ENCODE measurements at regions not wholly inside any gene's neighbourhood (a gene's known extent, or its start where the extent isn't known, plus 50 kb on each side); places are given as distances from the start of the nearest gene placed in this dataset.

DNA sequence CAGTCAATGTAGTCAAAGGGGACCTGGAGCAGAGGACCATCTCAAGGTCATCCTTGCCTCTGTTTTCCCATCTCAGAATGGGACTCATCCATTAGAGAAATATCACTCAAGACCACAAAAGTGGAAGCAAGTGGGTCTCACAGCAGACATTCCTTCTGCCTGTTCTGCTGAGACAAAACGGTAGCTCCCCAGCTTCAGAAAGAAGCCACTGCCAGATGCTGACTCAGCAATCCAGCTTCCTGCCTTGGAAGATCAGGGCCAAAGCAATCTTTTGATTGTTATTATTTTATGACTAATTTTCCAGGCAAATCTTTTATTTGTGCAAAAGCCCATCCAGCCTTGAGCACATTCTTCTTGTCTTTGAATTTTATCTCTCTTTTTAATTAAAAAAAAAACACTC is 86.8 kb downstream of the CCT6B start:
- DNase-seq: no peak

DNA sequence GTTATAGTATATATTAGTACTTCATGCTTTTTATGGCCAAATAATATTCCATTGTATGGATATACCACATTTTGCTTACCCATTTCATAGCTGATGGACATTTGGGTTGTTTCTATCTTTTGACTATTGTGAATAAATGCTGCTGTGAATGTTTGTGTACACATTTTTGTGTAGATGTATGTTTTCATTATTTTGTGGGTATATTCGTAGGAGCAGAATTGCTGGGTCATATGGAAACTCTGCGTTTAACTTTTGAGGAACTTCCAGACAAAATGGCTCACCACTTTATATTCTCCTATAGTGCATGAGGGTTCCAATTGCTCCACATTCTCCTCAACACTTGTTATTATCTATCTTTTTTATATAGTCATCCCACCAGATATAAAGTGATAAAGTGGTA is 88.6 kb downstream of the CCT6B start:
- DNase-seq: no peak

DNA sequence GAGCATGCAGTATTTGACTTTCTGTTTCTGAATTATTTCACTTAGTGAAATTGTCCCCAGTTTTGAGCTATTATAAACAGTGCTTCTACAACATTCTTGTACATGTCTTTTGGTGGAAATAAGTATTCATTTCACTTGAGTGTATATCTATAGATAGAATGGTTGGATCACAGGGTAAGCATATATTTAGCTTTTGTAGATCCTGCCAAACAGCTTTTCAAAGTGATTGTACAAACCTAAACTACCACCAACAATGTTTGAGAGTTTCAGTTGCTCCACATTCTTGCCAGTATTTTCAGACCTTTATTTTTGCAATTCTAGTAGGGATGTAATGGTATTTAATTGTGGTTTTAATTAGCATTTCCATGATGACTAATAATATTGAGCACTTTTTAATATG is 91.6 kb downstream of the CCT6B start:
- DNase-seq: no peak

DNA sequence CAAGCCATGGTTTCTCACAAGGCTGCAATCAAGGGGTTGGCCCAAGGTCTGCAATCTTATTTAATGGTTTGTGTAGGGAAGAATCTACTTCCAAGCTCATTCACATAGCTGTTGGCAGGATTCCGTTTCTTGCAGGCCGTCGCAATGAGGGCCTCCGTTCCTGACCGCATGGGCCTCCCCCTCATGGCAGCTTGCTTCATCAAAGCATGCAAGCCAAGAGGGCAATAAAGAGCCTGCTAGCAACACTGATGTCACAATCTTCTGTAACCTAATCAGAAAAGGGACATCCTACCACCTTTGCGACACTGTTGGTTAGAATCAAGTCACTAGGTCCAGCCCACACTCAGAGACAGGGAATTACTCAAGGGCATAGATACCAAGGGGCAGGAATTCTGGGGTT is 95.5 kb downstream of the CCT6B start:
- DNase-seq: no peak

DNA sequence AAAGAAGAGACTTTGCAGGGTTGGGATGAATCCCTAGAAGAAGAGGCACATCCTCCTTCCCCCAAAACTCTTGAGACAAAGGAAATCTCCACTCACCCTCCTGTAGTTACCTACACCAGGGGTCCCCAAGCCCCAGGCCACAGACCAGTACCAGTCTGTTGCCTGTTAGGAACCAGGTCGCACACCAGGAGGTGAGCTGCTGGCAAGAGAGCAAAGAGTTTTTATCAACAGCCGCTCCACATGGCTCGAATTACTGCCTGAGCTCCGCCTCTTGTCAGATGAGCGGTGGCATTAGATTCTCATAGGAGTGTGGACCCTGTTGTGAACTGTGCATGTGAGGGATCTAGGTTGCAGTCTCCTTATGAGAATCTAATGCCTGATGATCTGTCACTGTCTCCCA is 98.9 kb downstream of the CCT6B start:
- no peak for DNase-seq

DNA sequence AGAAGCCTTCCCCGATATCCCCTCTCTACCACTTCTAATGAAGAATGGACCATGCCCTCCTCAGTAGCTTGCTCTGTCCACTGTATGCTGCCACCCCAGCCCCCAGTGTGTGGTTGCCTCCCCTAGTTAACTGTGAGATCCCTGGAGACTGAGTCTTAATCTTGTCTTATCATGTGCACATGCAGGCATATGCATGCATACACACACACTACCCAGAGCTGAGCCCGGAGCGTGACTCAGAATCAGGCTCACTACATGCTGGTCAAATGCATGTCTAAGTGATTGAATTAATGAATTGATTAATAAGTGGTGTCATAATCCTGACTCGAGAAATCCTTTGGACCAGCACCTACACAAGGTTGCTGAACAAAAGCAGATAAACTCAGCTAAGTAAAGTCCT is 99.4 kb downstream of the CCT6B start:
- no peak for DNase-seq

DNA sequence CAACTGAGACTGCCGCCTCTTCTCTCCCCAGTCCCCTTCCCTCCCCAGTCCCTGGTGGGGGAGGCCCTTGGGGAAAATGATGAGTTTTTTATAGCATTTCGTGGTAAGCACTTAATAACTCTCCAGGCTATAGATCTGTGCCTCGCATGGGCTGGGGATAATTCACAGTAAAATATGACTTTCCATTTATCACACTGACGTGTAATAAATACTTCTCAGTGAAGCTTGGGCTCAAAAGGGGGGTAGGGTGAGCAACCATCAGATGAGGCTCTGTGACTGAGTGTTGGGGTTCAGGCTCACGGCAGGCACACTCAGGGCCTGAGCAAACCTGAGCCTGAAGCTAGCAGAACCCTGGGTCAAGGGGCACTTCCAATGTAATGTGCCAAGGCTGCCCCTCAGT is 101.6 kb downstream of the CCT6B start:
- DNase-seq: no peak

DNA sequence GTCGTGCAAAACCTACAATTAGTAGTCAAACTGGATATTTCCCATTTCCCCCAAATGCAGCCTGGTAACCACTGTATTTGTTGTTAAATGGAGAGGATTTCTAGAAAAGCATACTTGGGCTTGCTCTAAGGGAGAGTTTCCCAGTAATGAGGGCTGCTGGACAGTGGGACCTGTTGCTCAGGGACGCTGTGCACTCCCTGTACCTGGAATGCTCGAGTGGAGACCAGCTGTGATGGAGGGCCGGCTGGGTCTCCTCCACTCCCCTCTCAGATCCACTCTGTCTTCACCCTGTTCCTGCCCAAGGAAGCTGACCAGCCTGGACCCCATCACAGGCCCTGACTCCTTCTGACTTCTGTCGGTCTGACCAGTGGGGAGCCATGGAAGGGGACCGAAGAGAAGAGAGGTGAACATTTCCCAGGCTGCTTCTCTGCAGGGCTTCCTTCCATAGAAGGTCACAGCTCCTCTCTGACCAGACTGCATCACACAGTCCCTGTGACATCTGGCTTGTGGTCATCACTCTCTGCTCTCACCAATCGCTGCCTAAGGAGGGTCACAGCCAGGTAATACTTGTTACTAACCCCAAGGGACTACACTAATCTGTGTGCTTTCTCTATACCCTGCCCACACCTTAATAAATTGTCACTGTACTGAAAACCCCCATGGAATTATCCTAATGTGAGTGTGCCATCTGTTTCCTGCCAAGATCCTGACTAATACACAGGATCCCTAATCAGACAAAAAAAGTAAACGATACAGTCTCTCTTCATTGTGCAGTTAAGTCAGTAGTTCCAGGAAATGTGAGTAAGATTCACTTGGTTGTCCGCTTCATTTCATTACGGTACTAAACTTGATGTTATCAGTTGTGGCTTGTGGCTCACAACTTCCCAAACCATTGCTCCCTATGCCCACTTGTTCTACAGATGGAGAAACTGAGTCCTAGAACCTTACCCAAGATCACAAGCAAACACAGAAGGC is 102.4 kb downstream of the CCT6B start:
- DNase-seq: no peak

DNA sequence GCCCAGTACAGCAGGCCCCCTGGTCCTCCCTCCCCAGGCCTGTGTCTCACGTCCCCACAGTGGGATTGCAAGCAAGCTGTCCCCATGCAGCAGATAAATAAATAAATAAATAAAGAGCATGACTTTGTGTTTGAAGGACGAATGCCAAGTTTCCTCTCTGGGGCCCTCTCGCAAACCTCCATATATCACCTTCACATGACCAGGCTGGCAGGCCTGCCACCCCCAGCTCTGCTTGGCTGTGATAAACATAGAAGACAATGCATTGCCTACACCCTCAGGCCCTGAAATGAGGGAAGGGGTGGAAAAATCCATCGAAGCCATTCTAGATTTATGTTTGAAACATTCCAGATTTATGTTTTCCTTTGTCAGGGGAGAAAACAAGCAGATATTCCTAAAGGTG is 107.3 kb downstream of the CCT6B start:
- no peak for DNase-seq

DNA sequence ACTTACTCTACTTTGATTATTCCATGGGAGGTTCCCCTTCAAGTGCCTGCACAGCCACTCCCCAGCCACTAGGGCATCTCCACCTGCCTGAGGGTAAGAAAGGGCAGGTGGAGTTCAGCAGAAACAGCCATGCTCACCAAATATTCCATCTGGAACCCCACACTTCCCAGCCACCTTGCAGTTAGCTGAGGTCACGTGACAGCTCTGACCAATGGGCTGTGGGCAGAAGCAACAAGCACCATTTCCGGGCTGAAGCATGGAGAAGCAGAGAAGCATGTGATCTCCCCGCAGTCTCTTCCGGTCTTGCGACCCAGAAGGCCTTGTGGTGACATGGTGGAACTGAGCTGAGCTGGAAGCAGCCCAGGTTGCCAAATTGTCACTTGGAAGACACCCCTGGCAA is 108.6 kb downstream of the CCT6B start:
- DNase-seq: no peak

DNA sequence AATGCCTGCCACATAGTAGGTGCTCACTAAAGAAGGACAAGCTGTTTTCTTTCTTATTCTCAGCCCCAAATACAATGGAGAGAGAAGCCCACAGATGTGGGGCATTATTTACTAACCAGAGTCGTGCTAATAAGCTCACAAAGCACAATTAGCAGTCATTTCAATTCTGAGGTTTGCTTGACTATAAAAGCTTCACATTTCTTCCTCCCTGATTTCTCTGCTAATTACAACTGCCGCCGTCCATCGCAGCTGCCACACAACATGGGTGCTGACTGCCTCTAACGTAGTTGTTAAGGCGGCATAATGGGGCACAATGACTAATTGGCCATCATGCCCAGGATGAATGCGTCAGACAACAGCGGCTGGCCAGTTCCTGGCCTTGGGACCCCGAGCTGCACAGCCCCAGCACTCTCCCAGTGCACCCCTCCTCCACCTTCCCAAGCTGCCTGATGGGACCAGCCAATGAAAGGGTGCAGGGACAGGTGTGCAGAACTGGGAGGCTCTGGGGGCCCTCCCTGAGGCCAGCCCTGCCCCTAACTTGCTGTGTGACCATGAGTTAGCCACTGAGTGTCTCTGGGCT is 109.2 kb downstream of the CCT6B start:
- no peak for DNase-seq

DNA sequence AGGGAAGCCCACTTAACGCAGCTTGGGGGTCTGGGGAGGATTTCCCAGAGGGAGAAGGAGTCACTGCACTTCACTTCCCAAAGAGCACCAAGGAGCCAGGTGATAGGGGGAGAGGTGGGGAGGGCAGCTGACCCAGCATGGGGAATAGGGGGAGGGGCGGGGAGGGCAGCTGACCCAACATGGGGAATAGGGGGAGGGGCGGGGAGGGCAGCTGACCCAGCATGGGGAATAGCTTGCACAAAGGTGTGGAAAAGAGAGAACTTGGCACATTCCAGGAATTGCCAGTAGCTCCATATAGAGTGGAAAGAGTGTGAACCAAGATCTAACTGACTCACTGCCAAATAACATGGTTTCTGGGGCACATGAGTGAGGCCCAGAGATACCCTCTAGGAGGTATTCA is 110.3 kb downstream of the CCT6B start:
- DNase-seq: no peak

DNA sequence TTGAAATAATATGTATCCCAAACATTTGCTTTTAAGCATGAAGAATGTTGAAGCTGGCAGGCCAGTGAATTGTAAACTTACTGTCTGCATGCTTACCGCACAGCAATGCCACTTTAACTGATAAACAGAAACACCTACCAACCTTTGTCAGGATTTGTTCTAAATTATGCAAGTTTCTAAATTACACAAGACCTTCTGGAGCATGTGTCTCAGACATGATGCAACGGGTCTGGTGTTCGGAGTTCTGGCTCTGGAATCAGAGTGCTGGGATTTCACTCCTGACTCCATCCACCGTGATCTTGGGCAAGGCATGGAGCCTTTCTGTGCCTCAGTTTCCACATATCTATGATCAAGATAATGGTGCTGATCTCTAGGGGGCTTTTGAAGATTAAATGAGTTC is 111.2 kb downstream of the CCT6B start:
- no peak for DNase-seq

DNA sequence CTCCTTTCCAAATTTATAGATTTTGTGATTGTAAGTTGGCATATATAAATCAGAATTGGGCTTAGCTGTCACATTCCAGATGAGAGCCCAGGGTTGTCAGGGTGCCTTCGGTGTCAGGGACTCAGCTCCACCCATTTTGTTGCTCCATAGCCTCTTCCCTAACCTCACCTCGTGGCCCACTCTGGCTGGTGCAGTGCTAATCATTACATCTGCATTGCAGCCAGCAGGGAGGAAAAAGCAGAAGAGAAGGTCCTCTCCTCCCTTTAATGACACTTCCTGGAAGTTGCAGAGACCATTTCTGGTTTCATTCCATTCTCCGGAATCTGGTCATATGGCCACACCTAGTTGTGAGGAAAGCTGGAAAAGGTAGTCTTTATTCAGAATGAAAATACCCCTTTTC is 113.3 kb downstream of the CCT6B start:
- DNase-seq: no peak

DNA sequence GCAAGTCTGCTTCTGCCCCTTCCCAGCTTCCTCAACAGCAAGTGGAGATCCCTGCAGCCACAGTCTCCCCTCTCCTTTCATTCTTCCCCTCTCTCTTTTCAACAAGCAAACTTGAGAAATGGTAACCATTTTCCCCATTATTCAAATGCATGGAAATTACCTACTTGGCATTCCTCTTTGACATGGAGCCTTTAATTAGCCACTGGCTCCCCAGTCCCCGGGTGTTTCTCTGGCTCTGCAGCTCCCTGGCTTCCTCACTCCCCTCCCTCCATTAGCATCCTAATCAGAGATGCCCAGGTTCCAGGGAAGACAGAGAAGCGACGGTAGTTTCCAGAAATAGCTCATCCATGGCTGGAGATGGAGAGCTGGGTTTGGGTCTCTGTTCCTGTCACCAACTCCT is 116.0 kb downstream of the CCT6B start:
- no peak for DNase-seq

DNA sequence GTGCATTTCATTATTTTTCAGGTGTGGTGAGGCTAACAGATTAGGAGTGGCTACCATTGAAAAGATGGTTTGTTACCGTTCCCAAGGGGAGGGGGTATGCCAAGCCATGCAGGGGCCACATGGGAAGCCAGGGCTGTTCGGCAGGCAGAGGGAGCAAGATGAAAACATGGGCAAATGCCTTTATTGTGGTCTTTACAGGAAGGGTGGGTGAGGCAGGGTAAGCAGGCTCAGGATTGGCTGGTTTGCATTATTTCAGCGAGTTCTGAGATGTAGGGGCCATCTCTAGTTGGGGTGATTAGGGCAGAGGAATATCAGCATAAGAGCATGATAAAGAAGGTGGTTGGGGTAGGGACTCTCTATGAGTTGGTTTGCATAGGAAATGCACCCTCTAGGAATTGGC is 117.6 kb downstream of the CCT6B start:
- no peak for DNase-seq

DNA sequence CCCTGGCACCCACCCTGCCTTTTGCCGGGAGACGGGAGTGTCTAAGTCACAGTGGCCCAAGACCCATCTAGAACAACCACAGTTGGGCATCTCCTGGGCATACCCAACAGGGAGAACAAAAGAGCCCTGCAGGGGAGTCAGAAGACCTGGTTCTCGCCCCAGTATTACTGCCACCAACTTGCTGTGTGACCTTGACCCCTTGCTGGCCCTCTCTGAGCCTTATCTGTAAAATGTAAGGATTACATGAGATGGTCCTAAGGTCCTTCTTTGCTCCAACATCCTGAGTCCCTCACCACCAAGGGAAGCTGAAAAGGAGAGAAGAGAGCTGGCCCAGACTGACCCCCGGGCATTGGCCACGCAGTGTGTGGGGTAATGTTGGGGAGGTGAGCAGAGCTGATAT is 119.0 kb downstream of the CCT6B start:
- DNase-seq: no peak

DNA sequence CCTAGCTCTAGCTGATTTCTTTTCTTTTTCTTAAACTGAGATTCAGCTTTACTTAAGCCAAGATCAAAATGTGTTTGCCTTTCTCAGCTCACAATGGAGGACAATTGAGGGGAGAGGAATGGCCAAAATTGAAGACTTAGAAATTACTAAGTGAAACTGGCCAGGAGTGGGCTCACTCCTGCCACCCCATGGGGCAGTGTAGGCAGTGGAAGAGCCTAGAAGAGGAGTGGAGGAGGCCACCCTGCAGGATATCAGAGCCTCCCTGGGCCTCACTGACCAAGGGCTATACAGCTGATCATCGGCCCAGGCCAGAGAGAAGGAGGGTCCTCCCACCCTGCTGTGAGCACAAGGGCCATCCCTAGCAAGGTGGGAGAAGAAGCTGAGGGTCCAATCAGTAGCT is 119.8 kb downstream of the CCT6B start:
- DNase-seq: no peak

DNA sequence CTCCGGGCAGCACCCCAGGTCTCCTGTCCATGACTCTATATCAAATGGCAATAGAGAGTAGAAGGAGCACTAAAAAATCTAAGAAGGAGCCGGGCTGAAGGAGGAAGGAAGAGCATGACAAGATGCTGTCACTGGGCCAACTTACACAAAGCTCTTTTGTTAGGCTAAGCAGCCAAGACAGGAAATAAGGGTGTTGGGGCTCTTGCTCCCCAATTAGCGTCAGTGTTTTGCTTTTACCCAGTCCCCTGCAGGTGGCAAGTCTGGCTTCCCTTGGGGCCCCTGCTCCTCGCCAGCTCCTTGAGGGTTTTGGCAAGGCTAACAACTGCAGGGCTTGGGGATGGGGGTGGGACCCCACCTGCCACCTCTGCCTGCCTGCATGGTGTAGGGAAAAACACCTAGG is 120.5 kb downstream of the CCT6B start:
- no peak for DNase-seq

DNA sequence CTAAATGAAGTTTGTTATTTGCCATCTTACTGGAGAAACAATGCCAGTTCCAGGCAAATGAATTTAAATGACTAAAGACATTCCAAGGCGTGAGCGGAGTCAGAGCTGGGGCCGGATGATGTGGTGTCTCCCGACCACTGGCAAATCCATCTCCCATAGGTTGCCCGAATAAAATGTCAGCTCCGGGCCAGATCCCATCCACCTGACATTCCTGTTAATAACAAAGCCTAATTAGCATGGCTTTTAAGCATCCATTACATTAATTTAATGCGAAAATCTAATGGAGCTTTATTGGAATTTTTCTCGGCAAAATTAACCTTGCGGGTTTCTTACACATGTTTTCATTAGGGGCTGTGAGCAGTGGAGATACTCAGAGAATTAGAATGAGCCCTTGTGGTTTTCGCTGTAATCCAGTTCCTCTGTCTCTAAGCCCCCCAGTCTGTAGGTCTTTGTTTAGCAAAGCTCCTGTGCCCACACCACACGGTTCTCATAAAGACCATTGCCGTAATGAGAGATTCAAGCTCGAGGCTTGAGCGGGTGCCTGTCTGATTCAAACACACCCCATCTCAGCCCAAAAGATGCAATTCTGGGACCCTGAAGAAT is 123.3 kb downstream of the CCT6B start:
- no peak for DNase-seq

DNA sequence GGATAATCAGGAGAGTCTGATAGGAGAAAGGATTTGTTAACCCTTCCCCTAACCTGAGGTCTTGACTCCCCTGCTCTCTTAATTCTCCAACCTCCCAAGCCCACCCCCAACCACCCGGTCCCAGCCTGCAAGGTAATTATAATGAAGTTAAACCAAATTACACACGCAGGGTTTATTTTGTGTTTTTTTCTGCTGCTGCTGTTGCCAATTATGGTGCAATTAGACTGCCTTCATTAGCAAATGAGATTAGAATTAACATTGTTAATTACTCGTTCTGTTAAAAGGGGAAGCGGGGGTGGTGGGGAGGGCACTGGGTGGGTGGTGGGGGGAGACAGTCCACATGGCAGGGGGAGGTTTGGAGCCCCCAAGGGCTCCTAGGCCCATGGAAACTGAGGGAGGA is 128.9 kb downstream of the CCT6B start:
- no peak for DNase-seq

DNA sequence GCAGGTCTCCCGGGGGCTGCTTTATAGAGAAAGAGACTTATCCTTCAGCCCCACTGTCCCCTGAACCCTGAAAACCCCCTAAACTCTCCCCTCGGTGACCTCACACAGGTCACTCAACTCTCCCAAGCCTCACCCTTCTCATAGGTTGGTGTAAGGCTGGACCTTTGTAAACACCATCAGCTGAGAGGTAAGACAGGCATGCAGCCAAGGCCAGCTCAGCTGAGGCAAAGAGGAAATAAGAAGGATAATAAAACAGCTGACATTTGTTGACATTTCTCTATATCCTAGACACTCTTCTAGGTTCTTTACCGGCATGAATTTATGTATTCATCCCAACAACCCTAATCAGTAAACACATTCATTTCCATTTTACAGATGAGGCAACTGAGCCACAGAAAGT is 134.3 kb downstream of the CCT6B start:
- no peak for DNase-seq

DNA sequence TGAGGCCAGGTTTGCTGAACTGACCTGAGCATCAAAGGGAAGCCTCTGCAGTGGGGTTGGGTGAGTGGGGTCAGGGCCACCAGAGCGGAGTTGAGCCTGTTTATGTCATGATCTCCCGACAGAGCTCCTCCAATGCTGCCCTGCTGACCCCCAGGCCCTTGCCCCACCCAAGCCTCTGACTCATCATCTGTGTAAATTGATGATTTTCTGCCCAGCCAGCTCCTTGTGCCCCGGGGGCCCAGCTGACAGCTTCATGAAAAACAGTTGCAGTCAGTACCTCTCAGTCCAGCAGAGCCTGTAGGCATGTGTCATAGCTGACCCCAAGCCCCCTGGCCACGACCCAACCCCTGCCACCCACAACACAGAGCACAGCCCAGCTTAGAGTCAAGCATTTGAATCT is 134.9 kb downstream of the CCT6B start:
- DNase-seq: no peak

DNA sequence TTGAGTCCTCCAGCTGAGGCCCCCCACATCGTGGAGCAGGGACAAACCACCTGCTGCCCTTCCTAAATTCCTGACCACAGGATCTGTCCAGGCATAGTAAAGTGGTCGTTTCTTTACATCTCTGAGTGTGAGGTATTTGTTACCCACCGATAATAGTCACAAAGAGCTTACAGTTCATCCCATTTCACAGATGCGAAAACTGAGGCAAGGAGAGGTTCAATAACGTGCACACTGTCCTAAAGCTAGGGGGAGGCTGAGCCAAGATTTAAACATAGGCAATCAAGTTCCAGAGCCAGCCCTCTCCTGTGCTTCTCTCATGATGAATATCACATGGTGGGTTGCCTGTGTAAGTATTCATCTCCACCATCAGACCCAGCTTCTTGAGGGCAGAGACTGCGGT is 135.4 kb downstream of the CCT6B start:
- no peak for DNase-seq
